HG02852 (cell line): ENCODE measurements at regions not wholly inside any gene's neighbourhood (a gene's known extent, or its start where the extent isn't known, plus 50 kb on each side); places are given as distances from the start of the nearest gene placed in this dataset.

Experiments
- ATAC-seq: cut with Tn5 transposase; IDR thresholded peaks from one replicate; pipeline ENCODE4 v1.9.1; 2021; ENCODE audit warnings: mild to moderate bottlenecking, moderate library complexity; ENCODE audit not compliant: unreplicated experiment

DNA sequence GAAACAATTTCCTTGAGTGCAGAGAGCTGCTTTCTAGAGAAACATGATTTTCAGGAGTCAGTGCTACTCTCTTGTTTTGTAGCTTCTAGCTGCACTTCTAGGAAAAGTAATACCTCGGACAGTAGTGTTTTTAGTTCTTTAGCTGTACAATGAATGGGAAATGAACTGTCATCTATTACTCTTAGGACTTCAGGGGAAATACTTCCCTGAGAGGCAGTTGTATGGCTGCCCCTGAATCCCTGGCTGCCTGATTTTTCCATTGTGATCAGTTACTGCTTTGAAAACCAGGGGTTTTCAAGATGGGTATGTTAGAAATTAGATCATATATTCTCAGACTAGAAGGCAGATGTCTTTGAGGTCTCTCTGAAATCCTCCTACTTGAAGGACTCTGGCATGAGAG, 200.3 kb upstream of the SEMA6D start:
- ATAC-seq, result no peak

DNA sequence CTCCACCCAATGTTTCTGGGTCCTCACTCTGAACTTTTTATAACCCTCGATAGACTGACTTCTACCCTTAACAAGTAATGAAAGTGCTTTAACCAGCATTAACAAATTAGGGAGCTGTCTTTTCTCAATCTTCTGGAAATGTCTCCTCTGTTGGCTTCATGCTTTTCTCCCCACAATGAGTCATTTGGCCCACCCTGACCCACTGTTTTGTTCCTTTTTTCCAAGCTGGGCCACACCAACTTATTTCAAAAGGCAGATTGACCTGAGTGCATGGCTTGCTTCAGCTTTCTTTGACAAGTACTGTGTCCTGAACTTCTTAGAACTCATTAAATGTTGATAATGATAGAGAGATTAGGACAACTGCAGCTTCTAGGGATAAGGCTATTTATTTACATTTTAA, 199.6 kb upstream of the SEMA6D start:
- no peak for ATAC-seq

DNA sequence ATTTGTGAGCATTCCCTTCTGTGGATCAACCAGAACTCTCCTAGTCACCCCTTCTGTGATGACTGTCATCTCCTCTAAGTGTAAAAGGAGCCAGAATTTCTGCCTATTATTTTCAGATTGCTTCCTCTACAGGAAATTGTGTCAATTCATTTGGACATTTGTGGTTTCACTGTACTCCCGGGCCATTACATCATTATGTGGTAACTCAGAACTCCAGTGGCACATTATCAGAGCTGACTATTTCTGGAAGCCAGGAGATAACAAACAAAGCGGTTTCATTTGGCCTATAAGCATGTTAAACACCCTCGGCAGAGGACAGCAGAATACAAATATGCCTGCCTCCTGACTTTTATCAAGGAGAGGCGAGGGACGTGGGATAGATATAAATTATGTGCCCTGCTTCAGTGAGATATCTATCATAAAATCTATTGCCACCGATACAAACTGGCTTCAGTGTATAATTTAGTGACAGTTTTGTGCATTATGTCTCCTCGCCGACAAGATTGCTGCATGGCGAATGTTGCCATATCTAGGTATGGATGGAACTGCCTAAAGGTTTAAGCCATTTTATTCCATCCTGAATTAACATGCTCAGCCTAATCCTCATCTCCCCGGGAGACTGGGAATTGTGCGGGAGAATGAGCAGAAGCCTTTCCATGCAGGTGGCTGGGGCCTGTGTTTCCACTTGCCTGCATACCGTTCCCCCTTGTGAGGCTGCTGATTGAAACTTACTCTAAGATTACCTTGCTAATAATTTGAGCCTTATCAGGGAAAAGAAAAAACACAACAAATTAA, 193.4 kb upstream of the SEMA6D start:
- no peak for ATAC-seq

DNA sequence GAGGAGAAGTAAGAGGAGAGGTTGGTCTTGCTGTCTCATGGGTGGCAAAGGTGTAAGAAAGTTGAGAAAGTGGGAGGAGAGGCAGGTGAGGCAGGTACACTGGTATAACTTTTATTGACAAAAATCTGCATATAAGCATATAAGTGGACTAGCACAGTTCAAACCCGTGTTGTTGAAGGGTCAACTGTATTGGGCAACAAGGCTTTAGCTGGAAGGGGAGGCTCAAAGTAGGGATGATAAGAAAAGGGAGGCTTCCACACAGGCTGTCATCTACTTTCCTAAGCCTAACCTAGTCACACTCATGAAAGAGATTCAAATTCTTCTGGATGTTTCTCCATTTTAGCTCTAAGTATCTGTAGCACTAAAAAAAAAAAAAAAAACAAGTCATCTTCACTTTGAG, 188.1 kb upstream of the SEMA6D start:
- no peak for ATAC-seq

DNA sequence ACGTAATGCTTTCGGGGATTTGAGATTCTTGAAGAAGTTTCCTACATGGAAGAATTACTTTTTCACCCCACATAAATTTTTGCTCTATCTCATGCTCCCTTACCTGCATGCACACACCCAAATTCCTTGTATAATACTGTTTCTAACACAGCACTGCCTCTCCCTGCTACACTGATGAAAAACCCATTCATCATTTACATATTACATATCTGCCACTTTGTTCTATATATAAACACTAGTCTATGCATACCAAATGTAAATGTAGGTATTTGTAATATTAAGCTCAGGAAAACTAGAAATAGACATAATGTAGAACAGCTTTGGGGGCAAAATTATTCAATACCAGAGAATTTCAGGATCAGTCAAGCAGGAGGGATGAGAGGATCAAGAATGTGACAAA, 182.6 kb upstream of the SEMA6D start:
- no peak for ATAC-seq

DNA sequence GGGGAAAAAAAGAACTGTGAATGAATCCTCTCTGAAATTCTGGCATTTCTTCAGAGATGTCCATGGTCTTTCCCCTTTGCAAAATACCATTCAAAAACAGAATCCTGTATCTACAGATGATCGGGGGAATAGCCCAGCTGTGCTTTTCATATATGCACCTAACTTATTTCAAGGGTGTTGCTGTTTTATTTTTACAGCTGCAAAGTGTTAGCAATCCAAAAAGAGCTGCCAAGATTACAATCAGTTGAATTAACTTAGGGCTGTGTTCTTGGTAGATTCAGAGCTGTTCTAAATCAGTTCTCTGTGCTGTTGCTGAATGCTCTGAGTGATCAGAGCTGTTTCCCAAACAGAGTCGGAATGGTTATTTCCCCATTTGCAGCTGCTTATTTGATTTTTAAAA, 175.7 kb upstream of the SEMA6D start:
- no peak for ATAC-seq

DNA sequence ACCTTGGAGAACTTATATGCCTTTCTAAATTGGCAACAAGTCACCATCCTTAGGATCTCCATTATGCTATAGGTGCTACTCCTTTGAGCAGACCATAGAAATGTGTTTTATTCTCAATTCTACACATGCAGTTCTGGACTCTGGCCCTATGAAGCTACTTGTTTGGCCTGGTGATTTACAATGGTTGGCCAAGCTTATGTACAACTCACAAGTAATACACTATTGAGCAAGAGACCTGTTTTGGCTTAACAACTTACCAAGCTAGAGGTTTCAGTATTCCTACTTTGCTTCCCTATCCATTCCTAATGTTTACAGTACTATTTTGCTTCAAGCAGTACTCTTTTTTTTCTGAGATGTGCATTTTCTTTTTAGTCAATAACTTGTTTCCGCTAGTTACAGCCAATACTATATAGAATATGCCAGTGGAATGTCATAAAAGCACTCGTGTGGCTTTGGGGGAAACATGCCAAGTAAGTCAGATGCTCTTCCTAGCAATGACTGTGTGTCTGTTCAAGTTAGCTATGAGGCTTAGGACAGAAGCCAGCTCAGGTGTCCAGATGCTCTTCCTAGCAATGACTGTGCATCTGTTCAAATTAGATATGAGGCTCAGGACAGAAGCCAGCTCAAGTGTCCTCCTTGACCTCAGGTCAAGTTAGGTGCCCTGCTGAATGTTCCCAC, 174.9 kb upstream of the SEMA6D start:
- no peak for ATAC-seq

DNA sequence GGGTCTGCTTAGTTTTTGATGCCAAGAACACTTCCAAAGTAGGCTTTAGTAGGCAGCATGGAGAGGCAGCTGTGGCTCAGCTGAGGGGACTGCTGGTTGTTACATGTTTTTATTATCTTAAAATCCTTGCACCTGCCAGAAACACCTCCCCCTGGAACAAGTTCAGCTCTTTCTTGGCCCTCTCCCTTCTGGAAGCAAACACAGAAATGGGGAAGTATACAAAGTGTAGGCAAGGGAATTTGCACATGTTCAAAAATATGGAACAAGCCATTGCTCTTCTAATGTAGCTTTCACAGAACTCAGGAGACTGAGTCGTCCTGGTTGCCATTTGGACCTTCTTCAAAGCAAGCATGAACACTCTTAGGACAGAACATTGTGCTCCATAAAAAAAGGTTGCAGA, 169.1 kb upstream of the SEMA6D start:
- ATAC-seq, result no peak

DNA sequence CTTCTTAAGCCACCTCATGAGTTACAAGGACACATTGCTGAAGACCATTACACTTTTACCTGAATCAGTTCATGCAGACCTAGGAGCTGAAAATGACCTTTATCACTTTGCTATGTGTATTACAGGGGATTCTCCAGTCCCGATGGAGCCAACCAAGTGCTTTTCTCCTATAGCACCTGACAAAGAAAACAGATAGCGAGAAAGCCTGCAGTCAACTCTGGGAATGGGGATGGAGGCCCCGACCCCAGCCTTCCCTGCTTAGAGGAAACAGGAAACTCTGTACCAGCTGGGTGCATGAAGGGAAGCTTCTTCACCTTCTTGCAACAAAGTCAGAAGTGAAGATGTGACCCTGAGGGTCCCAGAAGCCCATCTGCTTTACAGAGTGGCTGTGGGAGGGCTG, 168.3 kb upstream of the SEMA6D start:
- ATAC-seq, result no peak

DNA sequence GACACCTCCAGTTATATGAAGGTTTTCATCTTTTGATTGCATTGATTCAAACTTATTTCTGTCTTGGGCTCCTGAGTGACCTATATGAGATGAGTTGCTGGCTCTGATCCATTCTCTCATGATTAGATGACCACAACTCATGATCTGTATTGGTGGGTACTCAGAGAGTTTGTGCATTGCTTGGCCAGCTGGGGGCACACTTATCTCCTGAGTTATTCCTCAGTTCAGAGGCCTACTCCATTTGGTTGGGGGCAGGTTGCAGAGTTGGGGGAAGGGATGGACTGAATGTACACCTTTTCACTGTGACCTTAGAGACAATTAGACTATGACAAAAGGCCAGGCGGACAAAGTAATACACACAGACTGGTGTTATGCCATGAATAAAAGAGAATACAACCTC, 166.2 kb upstream of the SEMA6D start:
- ATAC-seq, result no peak

DNA sequence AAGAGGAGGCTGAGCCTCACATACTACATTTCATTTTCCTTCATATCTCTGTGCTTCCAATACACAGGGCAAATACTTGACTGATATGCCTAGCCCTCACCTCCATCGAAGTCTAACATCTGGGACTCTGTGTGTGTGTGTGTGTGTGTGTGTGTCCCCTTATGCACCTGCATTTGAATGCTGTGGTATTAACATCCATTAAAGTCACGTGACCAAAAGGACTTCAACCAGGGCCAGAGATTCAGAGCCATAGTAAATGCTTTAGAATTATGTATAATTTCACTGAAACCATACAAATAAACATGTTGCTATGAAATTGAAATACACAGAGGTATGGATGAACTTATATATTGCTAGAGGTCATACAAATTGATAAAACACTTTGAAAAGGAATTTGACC, 165.8 kb upstream of the SEMA6D start:
- ATAC-seq, result no peak

DNA sequence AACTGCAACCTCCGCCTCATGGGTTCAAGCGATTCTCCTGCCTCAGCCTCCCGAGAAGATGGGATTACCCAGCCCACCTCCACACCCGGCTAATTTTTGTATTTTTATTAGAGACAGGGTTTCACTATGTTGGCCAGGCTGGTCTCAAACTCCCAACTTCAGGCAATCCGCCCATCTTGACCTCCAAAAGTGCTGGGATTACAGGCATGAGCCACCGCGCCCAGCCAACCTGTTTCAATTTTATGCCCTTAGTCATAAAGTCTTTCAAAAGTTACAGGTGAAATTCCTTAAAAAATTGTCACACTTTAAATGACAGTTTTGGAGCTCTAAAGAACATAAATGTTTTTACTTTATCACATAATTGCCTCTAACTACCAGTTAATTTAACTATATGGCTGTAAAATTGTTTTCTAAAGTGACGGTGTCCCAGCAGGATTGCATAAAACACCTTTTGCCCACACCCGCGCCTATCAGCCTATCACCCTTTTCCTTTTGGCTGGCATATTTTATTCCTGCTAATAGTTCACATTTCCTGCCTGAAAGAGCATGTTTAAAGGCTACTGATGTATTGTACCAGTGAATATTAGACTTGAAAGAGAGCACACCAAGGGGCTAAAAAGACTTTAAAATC, 164.2 kb upstream of the SEMA6D start:
- ATAC-seq, result no peak

DNA sequence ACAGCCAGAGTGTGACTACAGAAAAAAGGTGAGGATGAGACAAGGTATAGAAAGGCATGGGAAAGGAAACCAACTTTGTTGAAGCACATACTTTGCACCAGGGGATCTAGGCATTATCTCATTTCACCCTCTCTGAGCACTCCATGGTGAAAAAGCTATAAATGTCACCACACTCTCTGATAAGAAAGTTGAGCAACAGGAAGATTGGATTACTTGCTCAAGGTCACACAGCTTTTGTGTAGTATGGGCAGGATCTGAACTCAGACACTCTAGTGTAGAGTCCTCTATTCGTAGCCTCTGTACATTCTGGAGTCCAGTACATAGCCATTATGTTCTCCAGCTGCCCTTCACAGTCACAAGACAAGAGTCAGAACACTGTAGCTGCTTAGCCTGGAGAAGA, 163.4 kb upstream of the SEMA6D start:
- ATAC-seq, result no peak

DNA sequence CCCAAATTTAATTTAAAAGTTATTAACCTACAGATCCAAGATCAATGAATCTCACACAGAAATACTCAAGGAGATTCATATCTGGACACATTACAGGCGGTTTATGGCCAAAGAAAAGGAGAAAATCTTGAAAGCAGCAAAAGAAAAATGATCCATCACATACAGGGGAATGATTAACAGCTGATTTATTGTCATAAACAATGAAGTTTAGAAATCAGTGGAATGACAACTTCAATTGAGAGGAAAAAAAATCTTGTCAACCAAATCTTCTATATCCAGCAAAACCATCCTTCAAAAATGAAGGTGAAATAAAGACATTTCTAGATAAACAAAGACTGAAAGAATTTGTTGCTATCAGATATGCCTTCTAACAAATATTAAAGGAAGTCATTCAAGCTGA, 156.2 kb upstream of the SEMA6D start:
- no peak for ATAC-seq

DNA sequence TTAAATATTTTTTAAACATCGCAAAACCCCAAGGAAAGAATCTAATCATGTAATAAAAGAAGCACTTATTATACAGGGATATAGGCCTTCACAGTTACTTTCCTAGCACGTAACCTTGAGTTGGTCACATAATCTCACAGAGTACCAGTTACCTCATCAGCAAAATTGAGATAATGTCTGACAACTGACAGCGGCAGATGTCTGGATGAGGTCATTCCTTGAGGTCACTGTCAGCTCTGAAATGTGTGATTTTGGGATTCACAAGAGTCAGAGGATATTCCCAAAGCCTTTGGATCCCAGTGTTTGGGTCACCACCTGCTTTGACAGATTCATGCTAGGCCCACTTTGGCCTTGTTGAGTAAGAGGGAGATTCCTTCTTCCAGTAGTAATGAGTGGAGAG, 151.4 kb upstream of the SEMA6D start:
- no peak for ATAC-seq

DNA sequence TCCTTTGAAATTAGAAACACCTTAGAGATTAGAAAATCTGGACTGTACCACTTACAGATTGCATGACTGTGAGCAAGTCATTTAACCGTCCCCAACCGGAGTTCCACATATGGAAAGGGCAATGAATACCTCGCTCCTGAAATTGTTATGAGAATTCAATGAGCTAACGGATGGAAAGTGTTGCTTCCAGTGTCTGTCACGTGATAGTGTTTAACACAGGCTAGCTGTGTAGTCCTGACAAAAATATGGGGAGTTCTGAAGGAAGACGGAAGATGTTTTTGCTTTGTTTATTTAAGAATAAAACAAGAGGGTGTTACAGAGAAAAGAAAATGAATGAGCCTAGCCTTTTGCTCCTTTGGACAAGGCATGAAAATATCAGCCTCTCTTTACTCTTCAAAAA, 150.7 kb upstream of the SEMA6D start:
- no peak for ATAC-seq

DNA sequence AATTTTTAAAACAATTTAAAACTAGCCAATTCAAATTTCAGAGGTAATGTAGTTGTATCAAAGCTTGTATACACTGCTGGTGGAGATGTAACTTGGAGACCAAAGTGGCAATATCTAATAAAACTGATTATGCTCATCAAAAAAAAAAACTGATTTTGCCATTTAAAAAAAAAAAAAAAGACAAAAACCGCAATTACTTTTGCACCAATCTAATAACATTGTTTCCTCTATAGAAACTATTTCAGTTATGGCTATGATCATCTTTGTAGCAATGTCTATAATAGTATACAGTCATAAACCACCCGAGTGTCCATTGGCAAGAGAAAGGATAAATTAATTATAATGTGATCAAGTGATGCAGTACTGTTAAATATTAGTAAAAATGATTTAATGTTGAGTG, 149.3 kb upstream of the SEMA6D start:
- no peak for ATAC-seq

DNA sequence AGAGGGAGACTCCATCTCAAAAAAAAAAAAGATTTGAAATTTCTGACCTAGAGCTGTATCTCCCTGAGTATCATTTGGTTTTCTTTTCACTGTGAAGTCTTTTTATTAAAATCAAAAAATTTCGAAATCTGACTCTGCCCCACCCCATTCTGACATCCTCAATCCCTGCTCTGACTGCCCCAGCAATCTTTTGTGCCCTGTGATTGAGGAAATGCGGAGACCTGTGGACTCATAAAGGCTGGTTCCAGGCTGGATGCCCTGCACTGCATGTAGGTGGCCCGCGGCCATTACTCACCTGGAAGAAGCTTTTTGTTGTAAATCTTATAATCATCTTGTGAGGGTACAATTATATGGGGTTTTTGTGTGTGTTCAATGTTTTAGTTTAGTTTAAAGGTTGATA, 147.3 kb upstream of the SEMA6D start:
- no peak for ATAC-seq

DNA sequence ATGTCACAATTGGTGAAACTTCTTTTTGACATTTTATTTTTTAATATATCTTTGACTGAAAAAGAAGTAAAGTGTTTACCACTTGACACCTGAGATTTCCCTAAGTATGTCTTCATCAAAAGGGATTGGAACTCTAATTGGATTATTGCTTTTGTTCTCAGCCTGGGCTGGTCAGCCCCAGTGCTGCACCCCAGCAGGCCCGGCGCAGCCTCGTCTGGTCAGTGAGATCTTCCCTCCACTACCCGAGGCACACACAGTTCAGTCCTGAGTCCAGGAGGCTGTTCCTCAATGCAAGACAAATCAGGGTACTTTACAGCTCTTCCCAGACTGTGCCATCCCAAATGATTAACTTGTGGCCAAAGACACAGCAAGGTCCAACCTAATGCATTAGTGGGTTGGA, 146.9 kb upstream of the SEMA6D start:
- ATAC-seq, result no peak

DNA sequence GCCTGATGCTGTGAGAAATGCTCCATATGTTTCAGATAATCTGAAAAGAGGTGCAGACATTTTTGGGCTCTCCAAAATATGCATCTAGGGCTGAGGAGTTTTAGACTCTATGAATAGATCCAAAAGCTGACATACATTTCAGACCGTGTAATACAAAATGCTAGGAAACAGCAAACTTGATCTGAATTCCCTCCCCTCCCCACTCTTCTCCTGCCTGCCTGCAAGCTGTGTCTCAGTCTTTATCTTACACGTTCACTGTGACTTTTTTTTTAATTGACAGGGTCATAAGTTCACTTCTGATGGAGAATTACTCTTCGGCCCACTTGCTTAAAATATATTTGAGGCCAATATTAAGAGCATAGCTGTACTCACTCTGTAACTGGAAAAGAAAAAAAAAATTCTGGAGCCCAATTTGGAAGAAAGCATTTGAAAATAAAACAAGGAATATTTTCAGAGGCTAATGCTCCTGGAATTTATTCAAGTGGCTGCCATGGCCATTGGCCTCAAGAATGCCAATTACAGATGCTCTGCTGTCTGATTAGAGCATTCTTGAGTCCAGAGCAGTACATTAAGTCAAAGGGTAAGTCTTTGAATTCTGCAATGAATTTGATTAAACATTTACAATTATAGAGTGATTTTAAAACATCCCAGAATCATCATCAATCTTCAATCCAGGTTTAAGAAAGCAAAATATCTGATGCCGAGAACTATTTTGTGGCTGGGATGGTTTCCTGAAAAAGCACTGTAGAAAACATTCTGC, 146.2 kb upstream of the SEMA6D start:
- no peak for ATAC-seq

DNA sequence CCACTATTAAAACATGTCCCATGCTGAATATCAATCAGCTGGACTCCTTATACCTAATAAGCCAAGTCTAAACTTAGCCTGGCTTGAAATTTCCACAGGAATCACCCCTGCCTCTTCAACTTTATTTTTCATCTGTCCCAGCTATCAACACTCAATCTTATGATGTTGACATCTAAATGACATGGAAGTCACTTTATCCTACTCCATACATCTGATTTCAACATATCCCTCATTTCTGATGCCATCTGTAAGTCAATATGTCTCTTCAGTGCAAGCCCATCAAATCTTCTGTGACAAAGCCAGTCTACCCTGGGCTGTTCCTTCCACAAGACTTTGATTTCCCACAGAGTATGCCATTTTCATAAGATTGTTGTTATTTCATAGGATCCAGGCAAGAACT, 143.6 kb upstream of the SEMA6D start:
- no peak for ATAC-seq

DNA sequence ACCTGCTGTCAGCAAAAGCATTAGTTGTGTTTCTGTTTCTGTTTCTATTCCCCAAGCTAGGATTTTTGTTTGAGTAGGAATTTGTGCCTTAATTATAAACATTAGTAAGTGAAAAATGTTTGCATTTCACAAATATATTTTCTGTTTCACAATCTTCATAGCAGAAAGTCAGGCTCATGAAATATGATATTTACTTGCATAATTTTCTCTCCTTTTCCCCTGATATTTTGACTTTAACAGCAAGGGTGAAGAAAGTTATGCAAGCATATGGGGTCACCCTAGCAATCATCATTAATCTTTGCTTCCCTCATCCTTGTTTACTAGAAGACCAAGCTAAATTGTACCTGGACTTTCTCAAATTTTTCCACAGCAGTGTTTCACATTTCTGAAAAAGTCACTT, 140.3 kb upstream of the SEMA6D start:
- no peak for ATAC-seq
